ENCODE measurements at regions not wholly inside any gene's neighbourhood (a gene's known extent, or its start where the extent isn't known, plus 50 kb on each side); places are given as distances from the start of the nearest gene placed in this dataset.

GRCh38 chr1:191734321-191734720 lies 423.9 kb upstream of the RGS18 start:
- TF ChIP-seq, protein P1, sequence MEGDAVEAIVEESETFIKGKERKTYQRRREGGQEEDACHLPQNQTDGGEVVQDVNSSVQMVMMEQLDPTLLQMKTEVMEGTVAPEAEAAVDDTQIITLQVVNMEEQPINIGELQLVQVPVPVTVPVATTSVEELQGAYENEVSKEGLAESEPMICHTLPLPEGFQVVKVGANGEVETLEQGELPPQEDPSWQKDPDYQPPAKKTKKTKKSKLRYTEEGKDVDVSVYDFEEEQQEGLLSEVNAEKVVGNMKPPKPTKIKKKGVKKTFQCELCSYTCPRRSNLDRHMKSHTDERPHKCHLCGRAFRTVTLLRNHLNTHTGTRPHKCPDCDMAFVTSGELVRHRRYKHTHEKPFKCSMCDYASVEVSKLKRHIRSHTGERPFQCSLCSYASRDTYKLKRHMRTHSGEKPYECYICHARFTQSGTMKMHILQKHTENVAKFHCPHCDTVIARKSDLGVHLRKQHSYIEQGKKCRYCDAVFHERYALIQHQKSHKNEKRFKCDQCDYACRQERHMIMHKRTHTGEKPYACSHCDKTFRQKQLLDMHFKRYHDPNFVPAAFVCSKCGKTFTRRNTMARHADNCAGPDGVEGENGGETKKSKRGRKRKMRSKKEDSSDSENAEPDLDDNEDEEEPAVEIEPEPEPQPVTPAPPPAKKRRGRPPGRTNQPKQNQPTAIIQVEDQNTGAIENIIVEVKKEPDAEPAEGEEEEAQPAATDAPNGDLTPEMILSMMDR (IDR thresholded peaks at IDR 0.05) = no peak
- TF ChIP-seq SIN3A (IDR thresholded peaks at IDR 0.05; ENCODE audit: borderline replicate concordance, insufficient read depth, low read depth, low read length) (no peak), POLR2AphosphoS5 (IDR thresholded peaks at IDR 0.05; ENCODE audit: low read depth, low read length) (no peak)
